Mucosa of rectum (tissue), 2 donors: ENCODE measurements at regions not wholly inside any gene's neighbourhood (a gene's known extent, or its start where the extent isn't known, plus 50 kb on each side); places are given as distances from the start of the nearest gene placed in this dataset.
"Not testable (repeated sequence)": the region's sequence is repeated elsewhere in the genome, so short reads cannot be mapped to it uniquely, and the experiment has no call there.

Experiments used
- H3K27ac ChIP-seq, 2 donors: one replicate each; pipeline ENCODE4 v1.7.0; 2013; ENCODE audit warnings: inconsistent platforms in 2 of 2, low read depth in 2 of 2, low read length in 2 of 2
- H3K27me3 ChIP-seq, 2 donors: one replicate each; pipeline ENCODE4 v1.7.0; 2013; ENCODE audit warnings: low read length in 2 of 2; ENCODE audit not compliant: control insufficient read depth in 2 of 2, insufficient read depth in 2 of 2
- H3K36me3 ChIP-seq, 2 donors: one replicate each; pipeline ENCODE4 v1.7.0; 2013; ENCODE audit warnings: low read length in 2 of 2; ENCODE audit not compliant: control insufficient read depth in 2 of 2, insufficient read depth in 2 of 2
- H3K4me1 ChIP-seq, 2 donors: one replicate each; pipeline ENCODE4 v1.7.0; 2013; ENCODE audit warnings: low read length in 2 of 2, mild to moderate bottlenecking in 1 of 2; ENCODE audit not compliant: control insufficient read depth in 2 of 2, insufficient read depth in 2 of 2
- H3K4me3 ChIP-seq, 2 donors: one replicate each; pipeline ENCODE4 v1.7.0; 2013; ENCODE audit warnings: low read length in 2 of 2
- H3K9ac ChIP-seq, 2 donors: one replicate each; pipeline ENCODE4 v1.7.0; 2013; ENCODE audit warnings: low read length in 2 of 2, low read depth in 1 of 2, mild to moderate bottlenecking in 1 of 2
- H3K9me3 ChIP-seq, 2 donors: one replicate each; pipeline ENCODE4 v1.7.0; 2013; ENCODE audit warnings: low read length in 2 of 2; ENCODE audit not compliant: control insufficient read depth in 2 of 2
- donor health status: healthy.
- donor health status: Normal muscosa, but diverticular disease.

GRCh38 chrX:113274791-113275190, 434.2 kb upstream of the AMOT start:
- Histone ChIP-seq H3K9ac (no peak overlapping the region), H3K4me3 (no peak overlapping the region), H3K36me3 (no peaks in the 10 kb centered on the region), H3K27me3 (no peaks in the 10 kb centered on the region), H3K27ac (no peak overlapping the region), H3K9me3 (no peaks in the 10 kb centered on the region), H3K4me1 (no peaks in the 10 kb centered on the region)

DNA sequence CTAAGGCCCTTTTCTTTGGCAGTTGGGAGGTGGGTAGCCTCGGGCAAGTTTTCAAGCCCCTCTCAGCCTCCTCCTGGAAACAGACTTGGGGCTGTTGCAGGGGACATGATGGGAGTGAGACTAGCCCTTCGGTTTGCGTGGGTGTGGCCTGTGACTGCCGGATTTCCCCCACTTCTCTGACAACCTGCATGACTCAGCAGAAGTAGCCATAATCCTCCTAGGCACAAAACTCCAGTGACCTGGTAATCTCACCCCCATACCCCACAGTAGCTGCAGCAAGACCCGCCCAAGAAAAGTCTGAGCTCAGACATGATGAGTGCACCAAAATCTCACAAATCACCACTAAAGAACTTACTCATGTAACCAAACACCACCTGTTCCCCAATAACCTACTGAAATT, 433.7 kb upstream of the AMOT start:
- no peak overlapping the region for H3K4me3 ChIP-seq
- H3K36me3 ChIP-seq = no peaks in the 10 kb centered on the region
- H3K9me3 ChIP-seq = no peaks in the 10 kb centered on the region
- no peak overlapping the region for H3K27ac ChIP-seq
- no peak overlapping the region for H3K9ac ChIP-seq
- no peaks in the 10 kb centered on the region for H3K4me1 ChIP-seq
- H3K27me3 ChIP-seq = no peaks in the 10 kb centered on the region

DNA sequence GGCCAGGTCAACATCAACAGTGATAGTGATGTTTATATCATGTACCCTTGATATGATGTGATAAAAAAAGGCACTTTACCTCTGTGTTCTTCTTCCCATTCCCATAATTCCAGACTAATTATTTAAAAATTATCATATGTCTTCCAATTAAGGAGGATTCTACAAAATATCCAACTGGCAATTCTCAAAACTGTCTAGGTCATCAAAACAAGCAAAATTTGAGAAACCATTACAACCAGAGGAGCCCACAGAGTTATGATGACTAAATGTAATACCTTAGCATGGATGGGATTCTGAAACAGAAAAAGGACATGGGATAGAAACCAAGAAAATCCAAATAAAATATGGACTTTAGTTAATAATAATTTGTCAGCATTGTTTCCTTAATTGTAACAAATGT, 428.6 kb upstream of the AMOT start:
- Histone ChIP-seq H3K9me3 (no peaks in the 10 kb centered on the region), H3K9ac (no peak overlapping the region), H3K36me3 (no peaks in the 10 kb centered on the region), H3K4me1 (no peaks in the 10 kb centered on the region), H3K27me3 (no peaks in the 10 kb centered on the region), H3K27ac (no peak overlapping the region), H3K4me3 (no peak overlapping the region)

- H3K9me3 ChIP-seq = no peaks in the 10 kb centered on the region
- H3K4me1 ChIP-seq = no peaks in the 10 kb centered on the region
- no peak overlapping the region for H3K27ac ChIP-seq
- H3K9ac ChIP-seq = no peak overlapping the region
- no peaks in the 10 kb centered on the region for H3K36me3 ChIP-seq
- H3K27me3 ChIP-seq = no peaks in the 10 kb centered on the region
- no peak overlapping the region for H3K4me3 ChIP-seq
These were observed 419.8 kb upstream of the AMOT start for GRCh38 chrX:113260474-113260873.

DNA sequence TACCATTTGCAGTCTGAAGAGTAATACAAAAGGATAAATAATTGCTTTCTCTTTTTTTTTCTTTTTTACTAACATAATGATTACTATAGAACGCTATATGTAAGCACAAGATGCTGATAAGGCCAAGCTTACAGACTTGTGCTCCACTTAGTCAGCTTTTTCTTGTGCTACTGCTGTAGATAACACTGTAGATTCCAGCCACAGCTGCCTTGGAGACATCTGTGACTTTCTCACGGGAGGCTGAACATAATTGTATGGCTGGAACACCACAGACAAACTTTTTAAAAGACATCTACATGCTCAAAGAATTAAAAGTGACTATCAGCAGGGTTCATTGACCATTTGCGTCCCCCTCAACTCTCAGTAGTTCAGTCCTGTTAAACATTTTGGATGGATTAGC, 381.7 kb upstream of the AMOT start:
- no peak overlapping the region for H3K9ac ChIP-seq
- H3K27me3 ChIP-seq = no peaks in the 10 kb centered on the region
- no peaks in the 10 kb centered on the region for H3K4me1 ChIP-seq

GRCh38 chrX:113212052-113212451, 371.4 kb upstream of the AMOT start:
- no peaks in the 10 kb centered on the region for H3K27me3 ChIP-seq
- no peaks in the 10 kb centered on the region for H3K36me3 ChIP-seq
- H3K4me1 ChIP-seq = no peaks in the 10 kb centered on the region
- no peak overlapping the region for H3K27ac ChIP-seq
- H3K9me3 ChIP-seq = no peaks in the 10 kb centered on the region
- no peak overlapping the region for H3K4me3 ChIP-seq
- H3K9ac ChIP-seq = no peak overlapping the region

More for the DNA sequence above, 381.7 kb upstream of the AMOT start:
- Histone ChIP-seq H3K27ac (no peak overlapping the region), H3K36me3 (no peaks in the 10 kb centered on the region), H3K4me3 (no peak overlapping the region), H3K9me3 (no peaks in the 10 kb centered on the region)

DNA sequence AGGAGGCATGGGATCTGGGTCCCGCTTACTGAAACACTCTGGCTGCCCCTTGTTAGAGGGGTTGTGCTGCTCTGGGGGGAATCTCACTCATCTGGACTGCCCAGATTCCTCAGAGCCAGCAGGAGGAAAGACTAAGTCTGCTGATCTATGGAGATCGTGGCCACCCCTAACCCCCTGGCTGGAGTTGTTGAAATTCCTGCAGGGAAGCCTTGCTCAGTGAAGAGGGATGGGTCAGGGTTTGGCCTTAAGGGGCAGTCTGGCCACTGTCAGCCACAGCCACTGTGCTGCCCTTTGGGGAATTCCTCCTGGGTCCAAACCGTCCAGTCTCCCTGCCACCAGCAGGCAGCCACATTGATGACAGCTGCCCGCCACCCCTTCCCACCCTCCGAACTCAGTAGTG, 362.0 kb upstream of the AMOT start:
- H3K9ac ChIP-seq = no peak overlapping the region
- no peaks in the 10 kb centered on the region for H3K27me3 ChIP-seq
- H3K4me1 ChIP-seq = no peaks in the 10 kb centered on the region
- no peaks in the 10 kb centered on the region for H3K9me3 ChIP-seq
- no peaks in the 10 kb centered on the region for H3K36me3 ChIP-seq
- no peak overlapping the region for H3K27ac ChIP-seq
- H3K4me3 ChIP-seq = no peak overlapping the region

DNA sequence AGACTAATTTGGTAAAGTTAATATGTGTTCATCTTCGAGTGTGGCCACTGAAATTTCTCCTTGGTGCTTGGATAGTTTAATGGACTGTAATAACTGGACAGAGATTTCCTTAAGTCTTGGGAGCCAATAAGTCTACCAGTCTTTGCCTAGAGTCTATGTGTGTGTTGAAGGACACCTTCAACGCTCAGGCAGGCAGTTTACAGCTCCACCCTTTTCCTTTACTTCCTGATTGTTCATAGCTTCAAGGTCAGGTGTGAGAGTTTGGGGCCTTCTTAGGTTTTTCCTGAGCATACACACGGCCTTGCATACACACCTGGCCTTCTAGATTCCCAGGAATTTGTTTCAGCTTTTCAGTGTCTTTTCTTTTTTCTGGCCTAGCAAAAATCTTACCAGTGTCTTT, 355.3 kb upstream of the AMOT start:
- H3K4me3 ChIP-seq = no peak overlapping the region
- H3K9ac ChIP-seq = no peak overlapping the region
- H3K9me3 ChIP-seq = no peaks in the 10 kb centered on the region
- H3K36me3 ChIP-seq = no peaks in the 10 kb centered on the region
- no peaks in the 10 kb centered on the region for H3K27me3 ChIP-seq
- H3K27ac ChIP-seq = no peak overlapping the region
- H3K4me1 ChIP-seq = no peaks in the 10 kb centered on the region

GRCh38 chrX:113192418-113192817, 351.8 kb upstream of the AMOT start:
- no peak overlapping the region for H3K4me3 ChIP-seq
- no peaks in the 10 kb centered on the region for H3K9me3 ChIP-seq
- no peaks in the 10 kb centered on the region for H3K27me3 ChIP-seq
- H3K4me1 ChIP-seq = no peaks in the 10 kb centered on the region
- H3K27ac ChIP-seq = no peak overlapping the region
- H3K9ac ChIP-seq = no peak overlapping the region
- H3K36me3 ChIP-seq = no peaks in the 10 kb centered on the region

GRCh38 chrX:113157496-113157895, 316.9 kb upstream of the AMOT start:
- H3K4me1 ChIP-seq = no peaks in the 10 kb centered on the region
- H3K4me3 ChIP-seq = no peak overlapping the region
- H3K9me3 ChIP-seq = no peaks in the 10 kb centered on the region
- no peaks in the 10 kb centered on the region for H3K36me3 ChIP-seq
- H3K27ac ChIP-seq = no peak overlapping the region
- no peak overlapping the region for H3K9ac ChIP-seq
- H3K27me3 ChIP-seq = no peaks in the 10 kb centered on the region

GRCh38 chrX:113154315-113154714, 313.7 kb upstream of the AMOT start:
- H3K27ac ChIP-seq, H3K36me3 ChIP-seq, H3K27me3 ChIP-seq, H3K9me3 ChIP-seq, H3K4me3 ChIP-seq, H3K9ac ChIP-seq, H3K4me1 ChIP-seq: not testable (repeated sequence)
